ENCODE measurements at regions not wholly inside any gene's neighbourhood (a gene's known extent, or its start where the extent isn't known, plus 50 kb on each side); places are given as distances from the start of the nearest gene placed in this dataset.

- DNase-seq (ENCODE audit: low spot score) = peak; percentile 19
Observed at GRCh38 chr7:108973075-108973474, 403.4 kb downstream of the DNAJB9 start.

GRCh38 chr7:108974641-108975040 lies 405.0 kb downstream of the DNAJB9 start:
- no peak for DNase-seq (ENCODE audit: low spot score)

DNA sequence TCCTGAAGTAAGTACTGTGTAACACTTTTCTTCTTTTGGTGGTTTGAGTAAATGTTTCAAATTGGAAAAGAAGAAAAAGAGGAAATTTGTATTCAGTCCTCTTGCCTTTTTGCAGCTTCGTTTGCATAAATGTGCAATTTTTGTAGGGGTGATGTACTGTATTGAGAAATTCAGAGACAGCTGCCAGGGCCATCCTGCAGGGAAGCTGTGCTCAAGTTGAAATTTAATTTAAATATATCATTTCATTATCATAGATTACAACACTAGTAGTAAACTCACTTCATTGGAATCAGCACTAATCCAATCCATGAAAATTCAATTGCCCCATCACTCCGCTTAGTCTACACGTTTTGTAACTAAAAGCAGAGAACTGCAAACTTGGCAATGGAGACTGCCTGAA lies 415.4 kb downstream of the DNAJB9 start:
- no peak for DNase-seq (ENCODE audit: low spot score)

DNA sequence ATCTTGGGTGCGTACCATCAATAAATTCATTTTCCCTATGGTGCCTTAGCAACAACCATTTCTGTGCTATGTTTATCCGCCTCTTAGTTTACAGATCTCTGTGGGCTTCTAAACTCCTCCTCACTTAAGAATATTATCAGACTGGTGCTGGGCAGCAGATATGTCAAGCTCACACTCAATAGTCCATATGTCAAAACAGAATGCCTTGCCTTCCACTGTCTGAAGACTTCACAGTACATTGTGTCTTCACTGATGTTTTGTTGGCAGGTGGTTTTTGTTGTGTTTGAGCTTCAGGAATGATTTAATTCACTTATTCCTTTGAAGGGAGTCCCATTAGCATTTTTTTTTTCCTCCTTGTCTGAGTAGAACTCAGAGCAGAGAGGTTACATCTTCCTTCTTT lies 419.6 kb downstream of the DNAJB9 start:
- no peak for DNase-seq (ENCODE audit: low spot score)

- no peak for DNase-seq (ENCODE audit: low spot score)
Observed at GRCh38 chr7:108997480-108997879, 427.8 kb downstream of the DNAJB9 start.

DNA sequence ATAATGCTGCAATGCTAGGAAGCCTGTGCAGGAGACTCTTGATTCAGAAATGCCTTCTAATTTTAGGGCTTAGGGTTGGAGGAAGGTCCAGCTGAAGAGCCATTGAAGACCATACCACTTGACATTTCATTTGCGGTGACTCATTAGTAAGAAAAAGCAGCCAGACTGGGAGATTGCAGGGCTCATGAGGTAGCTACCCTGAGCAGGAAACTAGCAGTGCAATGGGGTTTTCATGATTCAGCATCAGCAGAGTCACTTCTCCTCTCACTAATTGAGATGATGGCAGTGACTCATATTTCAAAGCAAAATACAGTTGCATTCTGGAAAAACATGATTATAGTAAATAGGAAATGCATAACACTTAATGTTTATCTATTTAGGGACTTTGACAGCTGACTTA lies 434.1 kb downstream of the DNAJB9 start:
- DNase-seq (ENCODE audit: low spot score) = peak; percentile 76

GRCh38 chr7:109009636-109010035 lies 440.0 kb downstream of the DNAJB9 start:
- DNase-seq (ENCODE audit: low spot score) = no peak

DNA sequence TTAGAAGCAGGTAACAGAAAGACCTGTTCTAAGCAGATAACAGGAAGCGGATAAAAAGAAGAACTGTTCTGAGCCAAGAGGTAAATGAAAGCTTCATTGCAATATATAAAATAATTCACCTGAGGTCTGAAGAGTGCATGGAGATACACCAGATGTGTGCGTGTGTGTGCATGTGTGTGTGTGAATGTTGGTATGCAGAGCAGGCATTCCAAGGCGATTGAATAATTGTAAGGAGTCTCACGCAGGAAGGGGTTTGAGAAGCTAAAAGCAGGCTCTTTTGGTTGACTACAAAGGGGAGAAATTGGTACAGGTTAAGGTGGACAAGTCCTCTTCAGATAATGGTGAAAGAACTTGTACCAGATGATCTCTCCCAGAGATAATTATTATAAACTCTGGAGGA lies 450.6 kb downstream of the DNAJB9 start:
- no peak for DNase-seq (ENCODE audit: low spot score)

DNA sequence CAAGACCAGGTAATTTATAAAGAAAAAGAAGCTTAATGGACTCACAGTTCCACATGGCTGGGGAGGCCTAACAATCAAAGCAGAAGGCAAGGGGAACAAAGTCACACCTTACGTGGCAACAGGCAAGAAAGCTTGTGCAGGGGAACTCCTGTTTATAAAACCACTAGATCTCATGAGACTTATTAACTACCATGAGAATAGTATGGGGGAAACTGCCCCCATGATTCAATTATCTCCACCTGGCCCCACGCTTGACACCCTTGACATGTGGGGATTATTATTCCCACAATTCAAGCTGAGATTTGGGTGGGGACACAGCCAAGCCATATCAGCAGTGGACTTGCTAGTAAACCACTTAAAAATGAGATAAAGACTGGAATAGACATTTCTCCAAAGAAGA lies 451.7 kb downstream of the DNAJB9 start:
- no peak for DNase-seq (ENCODE audit: low spot score)

DNA sequence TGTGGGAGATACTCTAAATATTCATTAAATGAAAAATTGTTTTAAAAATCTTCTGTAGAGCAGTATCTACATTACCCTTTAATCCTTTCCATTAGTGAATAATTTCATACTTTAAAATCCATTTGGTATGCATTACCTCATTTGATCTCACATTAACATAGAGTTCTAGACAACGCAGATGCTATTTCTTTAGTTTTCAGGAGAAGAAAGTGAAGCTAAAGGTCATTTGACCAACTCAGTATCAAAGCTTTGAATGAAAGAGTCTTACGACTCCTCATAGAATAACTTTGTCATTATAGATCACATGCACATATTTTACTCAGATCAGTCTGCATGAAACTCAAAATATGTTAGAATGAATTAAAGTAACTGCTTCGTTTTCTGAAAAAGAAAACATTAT lies 460.2 kb downstream of the DNAJB9 start:
- no peak for DNase-seq (ENCODE audit: low spot score)

GRCh38 chr7:109044691-109045090 lies 475.0 kb downstream of the DNAJB9 start:
- no peak for DNase-seq (ENCODE audit: low spot score)

GRCh38 chr7:109049366-109049765 lies 479.7 kb downstream of the DNAJB9 start:
- DNase-seq (ENCODE audit: low spot score) = no peak

DNA sequence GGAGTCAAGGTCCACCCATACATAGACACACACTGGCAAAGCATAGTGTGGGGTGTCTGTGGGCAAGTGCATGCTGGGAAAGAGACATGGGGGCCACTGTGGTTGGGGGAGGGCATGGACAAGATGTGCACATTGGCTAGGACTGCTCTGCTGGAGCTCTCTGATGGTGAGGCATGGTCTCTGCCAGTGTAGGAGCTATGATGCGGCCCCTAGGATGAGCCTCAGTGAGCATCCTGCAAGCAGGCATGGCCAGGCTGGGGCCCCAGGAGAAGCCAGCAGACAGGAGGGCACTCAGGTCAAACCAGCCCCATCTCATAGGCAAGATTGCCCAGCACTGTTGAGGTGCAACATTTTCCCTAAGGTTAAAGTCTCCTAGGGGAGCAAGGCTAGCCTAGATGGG lies 489.4 kb downstream of the DNAJB9 start:
- DNase-seq (ENCODE audit: low spot score) = no peak

DNA sequence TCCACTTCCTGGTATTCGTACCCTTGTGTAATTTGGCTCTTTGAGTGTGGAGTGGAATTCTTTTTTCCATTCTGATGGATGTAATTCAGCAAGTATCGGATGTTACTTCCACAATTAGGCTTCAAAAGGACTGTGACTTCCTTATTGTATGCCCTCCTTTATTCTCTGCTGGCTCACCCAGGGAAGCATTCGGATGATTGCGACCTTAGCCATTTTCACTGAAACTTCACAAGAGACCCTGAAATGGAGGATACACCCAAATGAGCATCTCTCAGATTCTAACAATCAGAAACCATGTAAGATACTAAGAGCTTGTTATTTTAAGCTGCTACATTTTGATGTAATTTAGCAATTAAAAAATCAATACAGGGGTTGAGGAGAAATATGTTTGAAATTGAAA lies 493.1 kb downstream of the DNAJB9 start:
- no peak for DNase-seq (ENCODE audit: low spot score)

DNA sequence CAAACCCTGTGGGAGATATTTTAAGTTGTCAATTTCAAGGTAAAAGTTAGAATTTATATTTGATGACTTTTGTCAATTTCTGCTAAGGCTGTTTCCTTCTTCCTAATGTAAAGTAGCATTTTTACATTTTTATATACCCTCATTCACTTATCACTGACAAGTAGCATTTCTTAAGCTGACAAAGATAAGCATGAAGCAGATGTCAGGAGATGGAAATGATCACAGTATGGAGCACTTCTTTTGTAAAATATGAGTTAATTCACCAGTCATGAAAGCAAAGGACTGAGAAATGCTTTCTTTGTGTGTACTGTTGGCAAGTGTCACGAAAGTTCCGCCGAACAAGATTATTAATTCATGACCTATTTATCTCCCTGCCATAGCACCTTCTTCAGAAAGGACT lies 503.9 kb downstream of the DNAJB9 start:
- no peak for DNase-seq (ENCODE audit: low spot score)

DNA sequence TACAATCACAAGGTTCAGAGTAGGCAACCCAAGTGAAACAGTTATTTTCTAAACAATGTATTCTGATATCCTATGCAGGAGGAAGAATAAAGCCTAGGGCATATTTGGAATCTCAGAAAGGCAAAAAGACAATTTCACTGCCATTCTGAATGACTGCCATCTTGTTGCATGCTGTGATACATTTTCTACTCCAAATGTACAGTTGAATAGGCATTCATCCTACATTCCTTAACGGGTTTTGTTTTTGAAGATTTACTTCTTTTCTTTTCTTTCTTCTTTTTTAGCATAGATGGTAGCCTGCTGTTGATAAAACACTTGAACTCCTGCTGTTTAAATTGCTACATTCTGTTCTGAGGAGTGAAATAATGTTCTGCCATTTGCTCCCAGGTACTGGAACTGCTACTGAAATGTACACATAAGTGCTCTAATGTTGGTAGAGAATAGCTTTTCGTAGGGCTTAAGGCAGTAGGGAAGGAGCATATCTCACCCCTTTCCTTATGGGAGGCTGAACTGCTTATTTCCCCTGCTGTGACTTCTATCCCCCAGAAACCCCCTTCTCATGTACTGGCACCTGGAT lies 506.8 kb downstream of the DNAJB9 start:
- DNase-seq (ENCODE audit: low spot score) = no peak

DNA sequence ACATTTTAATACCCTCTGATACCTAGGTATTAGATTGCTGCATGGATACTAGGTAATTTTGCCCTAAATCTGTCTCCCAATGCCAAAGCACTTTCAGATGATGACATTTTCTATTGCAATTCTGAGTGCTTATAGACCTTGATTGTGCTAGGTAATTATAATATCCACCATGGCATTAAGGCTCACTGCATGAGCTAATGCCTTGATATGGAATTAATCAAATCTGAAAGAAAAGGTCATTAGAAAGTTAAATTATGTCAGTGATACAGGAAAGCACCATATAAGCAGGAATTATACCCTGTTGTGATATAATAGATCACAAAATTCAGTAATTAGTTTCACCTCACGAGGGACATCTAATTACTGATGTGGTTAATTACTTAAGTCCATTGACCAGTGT lies 521.4 kb downstream of the DNAJB9 start:
- no peak for DNase-seq (ENCODE audit: low spot score)

DNA sequence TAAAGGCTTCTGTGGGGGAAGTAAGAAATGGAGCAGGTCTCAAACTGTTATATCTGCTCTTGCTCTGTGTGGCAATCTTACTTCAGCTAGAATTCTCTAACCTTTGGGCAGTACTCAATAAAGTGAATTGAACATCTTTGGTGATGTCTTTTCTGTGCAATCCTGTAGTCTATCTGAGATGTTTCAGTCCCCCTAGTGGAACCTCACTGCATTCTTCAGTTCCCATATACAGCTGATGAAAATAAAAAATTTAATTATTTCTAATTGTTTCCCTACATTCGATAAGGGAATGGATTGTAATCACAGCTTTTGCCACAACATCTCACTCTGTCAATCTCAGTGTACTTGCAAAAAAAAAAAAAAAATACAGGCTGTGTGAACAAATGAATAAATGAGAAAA lies 522.6 kb downstream of the DNAJB9 start:
- DNase-seq (ENCODE audit: low spot score) = no peak

- DNase-seq (ENCODE audit: low spot score) = no peak
Observed at GRCh38 chr7:109101332-109101731, 531.7 kb downstream of the DNAJB9 start.

DNA sequence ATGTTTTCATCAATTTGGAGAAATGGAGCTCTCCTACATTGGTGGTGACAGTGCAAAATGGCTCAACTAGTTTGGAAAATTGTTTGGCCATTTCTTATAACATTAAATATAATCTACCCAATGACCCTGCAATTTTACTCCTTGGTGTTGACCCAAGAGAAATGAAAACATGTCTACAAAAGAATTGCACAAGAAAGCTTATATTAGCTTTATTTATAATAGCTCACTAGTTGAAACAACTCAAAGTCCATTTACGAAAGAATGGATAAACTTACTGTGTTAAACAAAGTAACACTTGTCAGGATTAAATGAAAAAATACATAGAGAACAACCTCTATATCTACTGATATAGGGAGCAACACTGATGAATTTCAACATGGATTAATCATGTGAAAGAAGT lies 539.9 kb downstream of the DNAJB9 start:
- no peak for DNase-seq (ENCODE audit: low spot score)

DNA sequence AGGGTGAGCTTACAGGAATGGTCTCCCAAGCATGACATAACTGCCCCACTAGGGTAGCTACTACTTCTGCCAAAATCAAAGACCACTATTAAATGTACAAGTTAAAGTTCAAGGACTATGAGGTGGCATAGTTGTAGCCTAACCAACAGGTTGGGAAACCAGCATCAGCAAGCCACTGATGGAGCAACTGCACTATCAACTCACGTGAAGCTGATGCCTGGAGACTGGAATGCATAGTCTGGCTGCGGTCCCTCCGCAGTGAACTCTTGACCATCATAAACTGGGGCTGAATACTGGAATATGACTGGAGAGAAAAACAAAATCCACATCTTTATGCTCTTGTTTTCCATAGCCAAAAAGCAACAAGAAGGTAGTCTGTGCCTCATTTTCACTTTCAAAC lies 541.4 kb downstream of the DNAJB9 start:
- DNase-seq (ENCODE audit: low spot score) = no peak

DNA sequence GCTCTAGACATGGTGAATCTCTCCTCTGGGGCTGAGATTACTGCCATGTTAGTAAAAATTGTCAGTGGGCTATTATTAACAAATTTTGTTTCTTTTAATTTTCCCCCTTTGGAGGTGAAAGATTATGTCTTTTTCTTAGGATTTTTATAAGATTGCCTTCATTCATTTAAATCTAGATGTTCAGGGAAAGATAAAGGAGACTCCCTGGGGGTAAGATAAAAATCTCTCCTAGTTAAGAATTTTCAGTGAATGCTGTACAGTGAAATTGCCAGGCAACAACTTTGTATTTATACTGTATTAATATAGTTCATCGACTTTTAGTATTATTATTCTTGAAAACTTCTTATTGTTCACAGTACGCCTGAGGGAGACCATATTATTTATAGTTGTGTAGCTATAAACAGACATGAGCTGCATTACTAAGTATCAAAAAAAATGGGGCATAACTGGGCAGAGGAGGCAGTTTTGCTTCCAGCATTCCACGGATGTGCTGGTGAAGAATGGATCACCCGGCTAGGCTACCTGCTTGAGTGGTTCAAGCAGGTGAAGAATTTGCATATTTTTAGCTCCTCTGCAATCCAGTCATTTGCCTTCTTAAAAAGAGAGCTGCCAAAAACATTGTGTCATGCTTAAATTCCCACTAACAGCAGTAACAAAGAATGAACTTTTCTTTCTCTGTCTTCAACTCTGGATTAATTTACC lies 552.1 kb downstream of the DNAJB9 start:
- DNase-seq (ENCODE audit: low spot score) = no peak

GRCh38 chr7:109125001-109125400 lies 555.3 kb downstream of the DNAJB9 start:
- DNase-seq (ENCODE audit: low spot score) = no peak

DNA sequence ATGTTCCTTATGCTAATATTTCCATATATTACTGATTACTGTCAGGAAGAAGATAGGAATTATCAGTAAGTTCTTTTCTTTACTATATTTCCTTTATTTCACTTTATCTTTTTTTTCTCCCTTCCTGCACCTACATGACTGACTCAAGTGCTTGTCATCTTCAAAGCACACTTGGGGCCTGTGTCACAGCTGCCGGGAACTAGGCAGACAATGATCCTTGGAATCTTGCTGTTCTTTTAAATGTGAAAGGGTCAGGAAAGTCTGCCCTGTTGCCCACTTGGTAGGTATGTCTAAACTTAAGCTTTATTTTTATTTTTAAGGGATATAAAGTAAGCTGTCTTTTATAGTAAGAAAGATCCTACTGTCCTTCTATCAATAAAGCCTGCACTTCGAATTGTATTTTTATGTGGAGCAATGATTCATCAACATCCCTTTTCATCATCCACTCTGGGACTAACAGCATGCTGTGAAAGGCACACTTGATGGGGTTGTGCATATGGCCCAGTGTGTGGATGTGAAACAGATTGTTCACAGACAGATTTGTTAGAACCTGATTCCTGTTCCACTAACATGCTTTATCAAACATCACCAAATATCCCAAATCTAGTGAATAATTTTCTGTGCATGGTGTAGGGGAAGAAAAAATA lies 556.9 kb downstream of the DNAJB9 start:
- DNase-seq (ENCODE audit: low spot score) = no peak

Data from H4 (cell line).